ENCODE measurements at regions not wholly inside any gene's neighbourhood (a gene's known extent, or its start where the extent isn't known, plus 50 kb on each side); places are given as distances from the start of the nearest gene placed in this dataset.

DNA sequence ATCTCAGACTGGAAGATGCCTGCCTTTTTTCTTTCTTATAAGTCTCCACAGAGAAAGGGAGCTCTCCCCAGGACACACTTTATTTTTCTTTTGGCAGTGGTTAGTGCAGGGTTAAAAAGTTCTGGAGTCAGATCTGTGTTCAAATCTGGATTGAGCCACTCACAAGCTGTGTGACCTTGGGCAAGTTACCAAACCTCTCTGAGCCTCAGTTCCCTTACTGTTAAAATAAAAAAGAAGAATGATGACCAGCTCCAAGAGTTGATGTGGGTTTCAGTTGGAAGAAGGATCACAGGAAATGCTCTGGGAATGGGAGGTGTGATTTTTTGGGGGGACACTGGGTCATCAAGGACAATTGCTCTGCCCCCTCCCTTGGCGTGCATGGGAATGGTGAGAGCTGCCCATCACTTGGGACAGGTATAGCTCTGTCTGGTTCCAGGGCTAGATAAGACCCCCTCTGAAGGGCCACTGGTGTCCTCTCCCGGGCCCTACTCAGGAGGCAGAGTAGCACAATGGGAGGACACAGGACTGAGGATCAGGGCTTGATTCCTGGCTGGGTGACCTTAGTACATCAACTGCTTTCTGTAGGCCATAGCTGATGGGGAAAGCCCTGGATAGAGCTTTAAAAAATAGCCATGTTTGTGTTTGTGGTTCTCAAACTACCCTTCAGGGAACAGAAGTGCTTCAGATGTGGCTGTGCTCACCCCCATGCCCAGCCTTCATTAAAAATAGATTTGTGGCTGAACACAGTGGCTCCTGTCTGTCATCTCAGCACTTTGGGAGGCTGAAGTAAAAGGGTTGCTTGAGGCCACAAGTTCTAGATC is 228.3 kb downstream of the MIAT start:
- TF ChIP-seq, protein P1, sequence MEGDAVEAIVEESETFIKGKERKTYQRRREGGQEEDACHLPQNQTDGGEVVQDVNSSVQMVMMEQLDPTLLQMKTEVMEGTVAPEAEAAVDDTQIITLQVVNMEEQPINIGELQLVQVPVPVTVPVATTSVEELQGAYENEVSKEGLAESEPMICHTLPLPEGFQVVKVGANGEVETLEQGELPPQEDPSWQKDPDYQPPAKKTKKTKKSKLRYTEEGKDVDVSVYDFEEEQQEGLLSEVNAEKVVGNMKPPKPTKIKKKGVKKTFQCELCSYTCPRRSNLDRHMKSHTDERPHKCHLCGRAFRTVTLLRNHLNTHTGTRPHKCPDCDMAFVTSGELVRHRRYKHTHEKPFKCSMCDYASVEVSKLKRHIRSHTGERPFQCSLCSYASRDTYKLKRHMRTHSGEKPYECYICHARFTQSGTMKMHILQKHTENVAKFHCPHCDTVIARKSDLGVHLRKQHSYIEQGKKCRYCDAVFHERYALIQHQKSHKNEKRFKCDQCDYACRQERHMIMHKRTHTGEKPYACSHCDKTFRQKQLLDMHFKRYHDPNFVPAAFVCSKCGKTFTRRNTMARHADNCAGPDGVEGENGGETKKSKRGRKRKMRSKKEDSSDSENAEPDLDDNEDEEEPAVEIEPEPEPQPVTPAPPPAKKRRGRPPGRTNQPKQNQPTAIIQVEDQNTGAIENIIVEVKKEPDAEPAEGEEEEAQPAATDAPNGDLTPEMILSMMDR (IDR thresholded peaks at IDR 0.05; ENCODE audit: insufficient read depth, low read length, poor library complexity, severe bottlenecking): no peak
- Histone ChIP-seq H3K4me3 (replicated peaks; ENCODE audit: low read depth, low read length) (no peak overlapping the region), H3K36me3 (ENCODE audit: control insufficient read depth, insufficient read depth, low read length) (no peaks in the 10 kb centered on the region), H3K27me3 (replicated peaks; ENCODE audit: control insufficient read depth, insufficient read depth, low read length) (no peaks in the 10 kb centered on the region)
- DNase-seq (ENCODE audit: extremely low read depth, insufficient read length): no peak

DNA sequence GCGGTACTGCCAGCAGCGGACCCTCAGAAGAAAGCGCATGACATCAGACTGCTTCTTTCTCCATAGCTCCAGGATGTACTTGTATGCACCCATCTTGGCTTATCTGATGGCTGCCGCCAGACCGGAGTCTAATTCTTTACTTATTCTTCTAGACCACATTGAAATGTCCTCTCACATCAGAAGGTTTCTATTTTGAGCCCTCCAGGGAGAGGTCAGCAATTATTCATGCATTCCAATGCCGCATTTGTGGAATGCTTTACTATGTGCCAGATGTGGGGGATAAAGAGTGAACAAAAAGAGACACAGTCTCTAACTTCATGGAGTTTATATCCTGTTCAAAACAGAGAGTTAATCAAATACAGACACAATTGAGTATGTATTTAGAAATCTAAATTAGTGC is 230.1 kb downstream of the MIAT start:
- H3K4me3 ChIP-seq (replicated peaks; ENCODE audit: low read depth, low read length): no peak overlapping the region
- DNase-seq (ENCODE audit: extremely low read depth, insufficient read length): no peak
- peaks cover 1% of the 10 kb centered on the region; the same call in 1 of the 2 replicates for H3K27me3 ChIP-seq (replicated peaks; ENCODE audit: control insufficient read depth, insufficient read depth, low read length)
- H3K36me3 ChIP-seq (ENCODE audit: control insufficient read depth, insufficient read depth, low read length): no peaks in the 10 kb centered on the region
- TF ChIP-seq, protein P1 (IDR thresholded peaks at IDR 0.05; ENCODE audit: insufficient read depth, low read length, poor library complexity, severe bottlenecking): no peak

DNA sequence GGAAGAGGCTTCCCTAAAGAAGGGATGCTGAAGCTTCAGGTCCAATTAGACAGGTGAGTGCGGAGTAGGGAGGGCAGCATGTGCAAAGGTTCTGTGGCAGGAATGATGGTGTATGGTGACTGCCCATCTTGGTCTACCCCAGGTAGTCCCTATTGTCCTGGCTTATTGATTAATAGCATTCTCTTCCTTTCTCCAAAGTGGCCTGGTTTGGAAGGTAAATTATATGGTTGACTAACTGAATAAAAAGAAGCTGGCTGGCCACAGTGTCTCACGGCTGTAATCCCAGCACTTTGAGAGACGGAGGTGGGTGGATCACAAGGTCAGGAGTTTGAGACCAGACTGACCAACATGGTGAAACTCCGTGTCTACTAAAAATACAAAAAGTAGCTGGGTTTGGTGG is 230.5 kb downstream of the MIAT start:
- Histone ChIP-seq H3K36me3 (ENCODE audit: control insufficient read depth, insufficient read depth, low read length) (no peaks in the 10 kb centered on the region), H3K27me3 (replicated peaks; ENCODE audit: control insufficient read depth, insufficient read depth, low read length) (peaks cover 1% of the 10 kb centered on the region; the same call in 1 of the 2 replicates), H3K4me3 (replicated peaks; ENCODE audit: low read depth, low read length) (no peak overlapping the region)
- no peak for DNase-seq (ENCODE audit: extremely low read depth, insufficient read length)
- TF ChIP-seq, protein P1 (IDR thresholded peaks at IDR 0.05; ENCODE audit: insufficient read depth, low read length, poor library complexity, severe bottlenecking): no peak

DNA sequence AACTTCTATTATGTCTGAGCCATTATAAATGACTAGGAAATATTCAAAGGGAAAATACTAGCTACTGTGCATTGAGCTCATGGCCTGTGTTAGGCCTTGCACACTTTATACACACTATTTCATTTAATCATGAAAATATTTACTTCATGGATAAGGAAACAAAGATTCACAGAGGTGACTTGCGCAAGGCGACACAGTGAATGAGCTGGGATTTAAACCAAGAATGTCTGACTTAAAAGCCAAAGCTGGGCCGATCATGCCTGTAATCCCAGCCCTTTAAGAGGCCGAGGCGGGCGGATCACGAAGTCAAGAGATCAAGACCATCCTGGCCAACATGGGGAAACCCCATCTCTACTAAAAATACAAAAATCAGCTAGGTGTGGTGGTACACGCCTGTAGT is 231.5 kb downstream of the MIAT start:
- DNase-seq (ENCODE audit: extremely low read depth, insufficient read length): no peak
- TF ChIP-seq, protein P1 (IDR thresholded peaks at IDR 0.05; ENCODE audit: insufficient read depth, low read length, poor library complexity, severe bottlenecking): no peak
- peaks cover 1% of the 10 kb centered on the region; the same call in 1 of the 2 replicates for H3K27me3 ChIP-seq (replicated peaks; ENCODE audit: control insufficient read depth, insufficient read depth, low read length)

DNA sequence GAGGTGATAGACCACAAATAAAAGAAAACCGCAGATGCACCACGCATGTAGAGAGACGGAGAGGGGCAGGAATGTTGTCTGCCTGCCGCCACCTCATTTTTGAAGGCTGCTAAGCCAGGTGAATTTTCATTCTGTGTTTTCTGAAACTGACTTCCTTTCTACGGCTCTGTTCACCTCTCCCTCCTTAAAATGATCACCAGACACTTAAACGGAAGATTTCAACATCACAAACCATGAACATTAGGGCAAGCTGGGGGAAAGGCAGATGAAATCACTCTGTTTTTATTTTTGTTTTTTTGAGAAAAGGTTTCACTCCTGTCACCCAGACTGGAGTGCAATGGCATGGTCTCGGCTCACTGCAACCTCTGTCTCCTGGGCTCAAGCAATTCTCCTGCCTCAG is 232.4 kb downstream of the MIAT start:
- Histone ChIP-seq H3K4me3 (replicated peaks; ENCODE audit: low read depth, low read length) (no peak overlapping the region), H3K27me3 (replicated peaks; ENCODE audit: control insufficient read depth, insufficient read depth, low read length) (peaks cover 1% of the 10 kb centered on the region; the same call in 1 of the 2 replicates), H3K36me3 (ENCODE audit: control insufficient read depth, insufficient read depth, low read length) (no peaks in the 10 kb centered on the region)
- DNase-seq (ENCODE audit: extremely low read depth, insufficient read length): no peak
- TF ChIP-seq, protein P1 (IDR thresholded peaks at IDR 0.05; ENCODE audit: insufficient read depth, low read length, poor library complexity, severe bottlenecking): no peak

More for the DNA sequence above, 231.5 kb downstream of the MIAT start:
- no peaks in the 10 kb centered on the region for H3K36me3 ChIP-seq (ENCODE audit: control insufficient read depth, insufficient read depth, low read length)
- H3K4me3 ChIP-seq (replicated peaks; ENCODE audit: low read depth, low read length): no peak overlapping the region

Data from GM06990 (cell line).